ENCODE measurements at regions not wholly inside any gene's neighbourhood (a gene's known extent, or its start where the extent isn't known, plus 50 kb on each side); places are given as distances from the start of the nearest gene placed in this dataset.
"Not testable (repeated sequence)": the region's sequence is repeated elsewhere in the genome, so short reads cannot be mapped to it uniquely, and the experiment has no call there.

DNA sequence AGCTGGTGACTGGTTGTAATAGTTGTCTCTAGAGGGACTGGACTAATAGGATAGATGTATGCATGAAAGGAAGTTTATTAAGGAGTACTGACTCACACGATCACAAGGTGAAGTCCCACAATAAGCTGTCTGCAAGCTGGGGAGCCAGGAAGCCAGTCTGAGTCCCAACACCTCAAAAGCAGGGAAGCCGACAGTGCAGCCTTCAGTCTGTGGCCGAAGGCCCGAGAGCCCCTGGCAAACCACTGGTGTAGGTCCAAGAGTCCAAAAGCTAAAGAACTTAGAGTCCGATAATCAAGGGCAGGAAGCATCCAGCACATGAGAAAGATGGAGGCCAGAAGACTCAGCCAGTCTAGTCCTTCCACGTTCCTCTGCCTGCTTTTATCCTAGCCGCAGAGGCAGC, 372.6 kb downstream of the TCERG1L start:
- H2BK120ac ChIP-seq (ENCODE audit: low read depth, low read length); H3K9ac ChIP-seq (ENCODE audit: low read depth, low read length); intact Hi-C loops (cut with micrococcal nuclease); in situ Hi-C loops (cut with MboI; ENCODE audit: low sequenced_read_pairs); H3K4me2 ChIP-seq (ENCODE audit: low read depth, low read length); H3K27me3 ChIP-seq (ENCODE audit: control insufficient read depth, insufficient read depth, low read length); H4K8ac ChIP-seq (ENCODE audit: low read depth in 2 of 2, low read length in 2 of 2); CTCF ChIA-PET; H4K20me1 ChIP-seq (ENCODE audit: insufficient read depth, low read length); H3K56ac ChIP-seq (ENCODE audit: extremely low read depth, insufficient read depth, low read length); DNase-seq; dilution Hi-C loops (cut with HindIII; ENCODE audit: low sequenced_read_pairs, unreplicated experiment); H2AFZ ChIP-seq (replicated peaks; ENCODE audit: low read length, poor library complexity); H3K79me1 ChIP-seq (ENCODE audit: low read depth in 1 of 2, low read length in 2 of 2); H3K23ac ChIP-seq (ENCODE audit: low read depth, low read length); H3K9me1 ChIP-seq (ENCODE audit: insufficient read depth, low read length); H3K4me3 ChIP-seq (ENCODE audit: insufficient read depth, low read depth, low read length); H3K18ac ChIP-seq (ENCODE audit: low read depth, low read length); H2BK15ac ChIP-seq (ENCODE audit: low read depth, low read length); H2AK5ac ChIP-seq (ENCODE audit: low read depth, low read length); H3K27ac ChIP-seq (ENCODE audit: insufficient read depth, low read length); H4K5ac ChIP-seq (ENCODE audit: low read depth, low read length); BruUV-seq (replicated peaks); POLR2A ChIA-PET (ENCODE audit: unreplicated experiment); H2BK5ac ChIP-seq (ENCODE audit: low read depth, low read length, poor library complexity, severe bottlenecking); H3K14ac ChIP-seq (replicated peaks; ENCODE audit: low read depth, low read length); H2BK20ac ChIP-seq (ENCODE audit: low read depth, low read length); H3K4me1 ChIP-seq (ENCODE audit: control insufficient read depth, insufficient read depth, low read length); H4K91ac ChIP-seq (ENCODE audit: insufficient read depth, low read depth, low read length); H3K4ac ChIP-seq (ENCODE audit: low read depth, low read length); H3K36me3 ChIP-seq (ENCODE audit: control insufficient read depth, insufficient read depth, low read length); H2AK9ac ChIP-seq (replicated peaks; ENCODE audit: low read depth, low read length, poor library complexity); ATAC-seq (ENCODE audit: low read depth): not testable (repeated sequence)
- H3K9me3 ChIP-seq (ENCODE audit: control insufficient read depth, insufficient read depth, low read length): peaks cover 34% of the 10 kb centered on the region
- WGBS, 2 experiments (ENCODE audit: extremely low coverage in 2 of 2, insufficient read length in 1 of 2): 57% methylated on average over 1 of the region's 7 CpGs; no CpG with 5 or more reads in 1 of the 2 experiments
